Ascending aorta (tissue), 2 donors: ENCODE measurements at regions not wholly inside any gene's neighbourhood (a gene's known extent, or its start where the extent isn't known, plus 50 kb on each side); places are given as distances from the start of the nearest gene placed in this dataset.

Experiments
- DNase-seq, 2 donors: peaks; one replicate each; pipeline ENCODE4 v3.0.0-alpha.2; 2019; ENCODE audit warnings: low spot score in 2 of 2
- H3K27ac ChIP-seq, 2 donors: fragments of 200-600 bp; sonication (generic); one replicate each; pipeline ENCODE4 v1.5.1; 2016 to 2017; ENCODE audit warnings: mild to moderate bottlenecking in 1 of 2
- H3K27me3 ChIP-seq: fragments of 200-600 bp; sonication (generic); one replicate; pipeline ENCODE4 v1.5.1; 2017
- H3K36me3 ChIP-seq, 2 donors: fragments of 200-600 bp; sonication (generic); one replicate each; pipeline ENCODE4 v1.5.1; 2016
- H3K4me1 ChIP-seq, 2 donors: fragments of 200-600 bp; sonication (generic); one replicate each; pipeline ENCODE4 v1.5.1; 2016 to 2017; ENCODE audit warnings: mild to moderate bottlenecking in 1 of 2
- H3K4me3 ChIP-seq, 2 donors: fragments of 200-600 bp; sonication (generic); one replicate each; pipeline ENCODE4 v1.5.1; 2016 to 2017; ENCODE audit warnings: mild to moderate bottlenecking in 1 of 2
- H3K9me3 ChIP-seq, 2 donors: fragments of 200-600 bp; sonication (generic); one replicate each; pipeline ENCODE4 v1.5.1; 2016
- CTCF ChIP-seq, 3 experiments: fragments of 200-600 bp in 2 of 3; fragments of 450-650 bp in 1 of 3; sonication (generic) in 2 of 3; IDR thresholded peaks; one replicate each; pipeline ENCODE4 v1.5.1; 2016 to 2019; ENCODE audit warnings: antibody characterized with exemption in 3 of 3, mild to moderate bottlenecking in 1 of 3, moderate library complexity in 1 of 3
- intact Hi-C: fragments of 100-400 bp; cut with DNase I; formaldehyde crosslinking; loops from one replicate; pipeline ENCODE4 v1.15.1; 2023

DNA sequence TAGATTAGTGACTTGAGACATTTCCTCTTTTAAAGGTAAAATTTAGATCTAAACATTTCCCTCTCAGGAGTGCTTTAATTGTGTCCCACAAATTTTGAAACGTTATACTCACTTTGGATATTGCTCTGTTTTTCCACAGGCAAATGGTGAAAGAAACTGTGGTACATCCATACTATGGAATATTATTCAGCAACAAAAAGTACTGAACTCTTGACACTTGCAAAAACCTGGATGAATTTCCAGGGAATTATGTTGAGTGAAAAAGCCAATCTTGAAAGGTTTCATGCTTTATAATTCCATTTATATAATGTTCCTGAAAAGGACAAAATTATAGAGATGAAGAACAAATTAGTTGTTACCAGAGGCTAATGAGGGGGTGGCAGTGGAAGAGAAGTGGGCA lies 153.3 kb upstream of the SVIL start:
- H3K4me3 ChIP-seq, result no peak overlapping the region
- H3K36me3 ChIP-seq, result no peaks in the 10 kb centered on the region
- no peak overlapping the region for H3K27ac ChIP-seq
- TF ChIP-seq CTCF (IDR thresholded peaks at IDR 0.05), result no peak
- H3K9me3 ChIP-seq, result peaks cover 0 to 4% of the 10 kb centered on the region in 2 donors
- intact Hi-C loops, result loop anchor here (10.0 kb wide), 1 partner anchor 217 kb away; no protein-coding TSS in a partner anchor
- no peak for DNase-seq
- peaks cover 3 to 26% of the 10 kb centered on the region in 2 donors for H3K4me1 ChIP-seq
- no peaks in the 10 kb centered on the region for H3K27me3 ChIP-seq

- Histone ChIP-seq H3K36me3 (no peaks in the 10 kb centered on the region), H3K9me3 (peaks cover 0 to 4% of the 10 kb centered on the region in 2 donors), H3K27me3 (no peaks in the 10 kb centered on the region), H3K4me1 (peaks cover 3 to 34% of the 10 kb centered on the region in 2 donors), H3K27ac (peak overlapping the region; percentile 85 to 87), H3K4me3 (no peak overlapping the region)
- TF ChIP-seq CTCF (IDR thresholded peaks at IDR 0.05), result no peak
- no peak for DNase-seq
- intact Hi-C loops, result loop anchor here (2.0 to 10.0 kb wide), 2 partner anchors 25 to 219 kb away; no protein-coding TSS in a partner anchor
Measured at GRCh38 chr10:29785701-29786100, 150.9 kb upstream of the SVIL start.

DNA sequence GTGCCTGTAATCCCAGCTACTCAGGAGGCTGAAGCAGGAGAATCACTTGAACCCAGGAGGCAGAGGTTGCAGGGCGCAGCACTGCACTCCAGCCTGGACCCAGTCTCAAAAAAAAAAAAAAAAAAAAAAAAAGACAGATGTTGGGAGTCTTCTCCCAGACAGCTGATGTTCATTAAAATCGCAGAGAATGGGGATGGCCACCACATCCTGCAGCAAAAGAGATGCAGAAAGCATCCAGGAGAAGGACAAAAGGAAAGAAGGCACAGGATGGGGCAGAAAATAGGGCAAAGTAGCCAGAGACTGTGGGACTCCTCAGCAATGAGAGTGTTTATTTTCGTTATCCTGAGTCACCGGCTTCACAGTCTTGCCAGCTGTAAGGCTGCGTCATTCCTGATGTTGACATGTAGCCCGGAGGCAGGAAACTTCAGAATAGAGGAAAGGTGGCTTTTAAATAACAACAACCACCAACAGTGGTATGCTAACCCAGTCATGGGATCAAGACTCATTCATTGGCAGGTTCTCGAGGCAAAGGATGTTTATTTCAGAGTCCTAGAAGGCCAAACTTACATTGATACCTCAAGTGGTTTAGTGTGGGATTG lies 149.5 kb upstream of the SVIL start:
- H3K27me3 ChIP-seq, result no peaks in the 10 kb centered on the region
- intact Hi-C loops, result loop anchor here (1.0 to 10.0 kb wide), 3 partner anchors 27 to 221 kb away; no protein-coding TSS in a partner anchor
- DNase-seq, result peak; percentile 63 to 93
- H3K36me3 ChIP-seq, result no peaks in the 10 kb centered on the region
- H3K4me1 ChIP-seq, result peaks cover 3 to 25% of the 10 kb centered on the region in 2 donors
- H3K4me3 ChIP-seq, result no peak overlapping the region
- no peak for TF ChIP-seq CTCF (IDR thresholded peaks at IDR 0.05)
- peak overlapping the region; percentile 85 to 87 for H3K27ac ChIP-seq
- H3K9me3 ChIP-seq, result peaks cover 0 to 4% of the 10 kb centered on the region in 2 donors

- peaks cover 3 to 29% of the 10 kb centered on the region in 2 donors for H3K4me1 ChIP-seq
- peak overlapping the region; percentile 81 to 87 for H3K27ac ChIP-seq
- no peaks in the 10 kb centered on the region for H3K36me3 ChIP-seq
- H3K9me3 ChIP-seq, result peaks cover 0 to 4% of the 10 kb centered on the region in 2 donors
- no peak for DNase-seq
- intact Hi-C loops, result loop anchor here (10.0 kb wide), 1 partner anchor 221 kb away; no protein-coding TSS in a partner anchor
- H3K27me3 ChIP-seq, result no peaks in the 10 kb centered on the region
- TF ChIP-seq CTCF (IDR thresholded peaks at IDR 0.05), result no peak
- H3K4me3 ChIP-seq, result no peak overlapping the region
Measured at GRCh38 chr10:29783201-29783947, 148.6 kb upstream of the SVIL start.

DNA sequence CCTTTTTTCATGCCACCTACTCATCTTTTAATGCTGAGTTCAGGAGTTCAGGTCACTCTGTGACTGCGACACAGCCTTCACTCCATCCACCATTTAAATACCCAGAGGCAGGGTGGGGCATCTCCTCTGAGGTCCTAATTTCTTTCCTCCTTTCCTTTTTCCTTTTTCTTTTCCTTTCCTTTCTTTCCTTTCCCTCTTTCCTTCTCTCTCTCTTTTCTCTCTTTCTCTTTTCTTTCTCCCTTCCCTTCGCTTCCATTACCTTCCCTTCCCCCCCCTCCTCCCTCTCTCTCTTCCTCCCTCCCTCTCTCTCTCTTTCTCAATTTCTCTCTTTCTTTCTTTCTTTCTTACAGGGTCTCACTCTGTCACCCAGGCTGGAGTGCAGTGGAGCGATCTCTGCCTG lies 145.9 kb upstream of the SVIL start:
- H3K9me3 ChIP-seq, result no peaks in the 10 kb centered on the region
- H3K4me3 ChIP-seq, result no peak overlapping the region
- peak overlapping the region in 1 of 2 donors; percentile 30 for H3K27ac ChIP-seq
- intact Hi-C loops, result loop anchor here (2.0 to 10.0 kb wide), 2 partner anchors 34 to 224 kb away; no protein-coding TSS in a partner anchor
- no peak for DNase-seq
- TF ChIP-seq CTCF (IDR thresholded peaks at IDR 0.05), result no peak
- peaks cover 3 to 29% of the 10 kb centered on the region in 2 donors for H3K4me1 ChIP-seq
- H3K27me3 ChIP-seq, result no peaks in the 10 kb centered on the region
- H3K36me3 ChIP-seq, result no peaks in the 10 kb centered on the region
